WTC11 (cell line): ENCODE measurements at regions not wholly inside any gene's neighbourhood (a gene's known extent, or its start where the extent isn't known, plus 50 kb on each side); places are given as distances from the start of the nearest gene placed in this dataset.

Experiments used
- NFE2L1 ChIP-seq: sonication (generic); formaldehyde crosslinking; IDR thresholded peaks from 2 replicates; pipeline ENCODE4 v1.8.1; 2023; ENCODE audit warnings: missing genetic modification reagents
- ZNF121 ChIP-seq: sonication (generic); formaldehyde crosslinking; IDR thresholded peaks from 2 replicates; pipeline ENCODE4 v1.8.0; 2023; ENCODE audit warnings: missing genetic modification reagents
- ZNF263 ChIP-seq: sonication (generic); formaldehyde crosslinking; IDR thresholded peaks from 2 replicates; pipeline ENCODE4 v1.8.1; 2022; ENCODE audit warnings: low read depth, mild to moderate bottlenecking, moderate library complexity, missing genetic modification reagents
- TF ChIP-seq, protein P1 (sequence below): fragments of 200-600 bp; IDR thresholded peaks from 2 replicates; pipeline ENCODE4 v1.8.0; 2022; ENCODE audit warnings: antibody characterized with exemption
- TF ChIP-seq, protein P2 (sequence below): sonication (generic); formaldehyde crosslinking; IDR thresholded peaks from 2 replicates; pipeline ENCODE4 v1.8.0; 2023; ENCODE audit warnings: missing genetic modification reagents
- TF ChIP-seq, protein P3 (sequence below): sonication (generic); formaldehyde crosslinking; IDR thresholded peaks from 2 replicates; pipeline ENCODE4 v1.8.1; 2023; ENCODE audit warnings: mild to moderate bottlenecking, missing genetic modification reagents
- TF ChIP-seq, protein P4 (sequence below): sonication (generic); formaldehyde crosslinking; IDR thresholded peaks from 2 replicates; pipeline ENCODE4 v1.8.0; 2022; ENCODE audit warnings: mild to moderate bottlenecking, missing genetic modification reagents

DNA sequence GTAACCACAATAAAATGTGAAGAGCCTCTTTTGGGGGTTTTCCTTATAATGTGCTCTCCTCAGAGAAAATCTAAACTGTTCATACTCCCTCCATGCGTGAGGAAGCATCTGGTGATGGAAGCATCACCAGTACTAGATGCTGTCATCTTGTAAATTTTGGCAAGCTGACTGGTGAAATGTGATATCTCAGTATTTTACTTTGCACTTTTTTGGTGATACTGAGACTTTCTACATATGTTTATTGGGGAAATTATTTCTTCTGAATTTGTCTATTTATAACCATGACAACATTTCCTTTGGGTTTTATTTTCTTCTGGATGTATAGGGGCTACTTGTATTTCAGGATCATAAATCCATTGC, 95.9 kb upstream of the DLGAP1 start:
- TF ChIP-seq, protein P1, sequence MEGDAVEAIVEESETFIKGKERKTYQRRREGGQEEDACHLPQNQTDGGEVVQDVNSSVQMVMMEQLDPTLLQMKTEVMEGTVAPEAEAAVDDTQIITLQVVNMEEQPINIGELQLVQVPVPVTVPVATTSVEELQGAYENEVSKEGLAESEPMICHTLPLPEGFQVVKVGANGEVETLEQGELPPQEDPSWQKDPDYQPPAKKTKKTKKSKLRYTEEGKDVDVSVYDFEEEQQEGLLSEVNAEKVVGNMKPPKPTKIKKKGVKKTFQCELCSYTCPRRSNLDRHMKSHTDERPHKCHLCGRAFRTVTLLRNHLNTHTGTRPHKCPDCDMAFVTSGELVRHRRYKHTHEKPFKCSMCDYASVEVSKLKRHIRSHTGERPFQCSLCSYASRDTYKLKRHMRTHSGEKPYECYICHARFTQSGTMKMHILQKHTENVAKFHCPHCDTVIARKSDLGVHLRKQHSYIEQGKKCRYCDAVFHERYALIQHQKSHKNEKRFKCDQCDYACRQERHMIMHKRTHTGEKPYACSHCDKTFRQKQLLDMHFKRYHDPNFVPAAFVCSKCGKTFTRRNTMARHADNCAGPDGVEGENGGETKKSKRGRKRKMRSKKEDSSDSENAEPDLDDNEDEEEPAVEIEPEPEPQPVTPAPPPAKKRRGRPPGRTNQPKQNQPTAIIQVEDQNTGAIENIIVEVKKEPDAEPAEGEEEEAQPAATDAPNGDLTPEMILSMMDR, result no peak
- no peak for TF ChIP-seq ZNF121 (CRISPR knock-in tag)
- TF ChIP-seq, protein P2, sequence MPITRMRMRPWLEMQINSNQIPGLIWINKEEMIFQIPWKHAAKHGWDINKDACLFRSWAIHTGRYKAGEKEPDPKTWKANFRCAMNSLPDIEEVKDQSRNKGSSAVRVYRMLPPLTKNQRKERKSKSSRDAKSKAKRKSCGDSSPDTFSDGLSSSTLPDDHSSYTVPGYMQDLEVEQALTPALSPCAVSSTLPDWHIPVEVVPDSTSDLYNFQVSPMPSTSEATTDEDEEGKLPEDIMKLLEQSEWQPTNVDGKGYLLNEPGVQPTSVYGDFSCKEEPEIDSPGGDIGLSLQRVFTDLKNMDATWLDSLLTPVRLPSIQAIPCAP (CRISPR knock-in tag), result no peak
- TF ChIP-seq NFE2L1 (CRISPR knock-in tag), result no peak
- TF ChIP-seq, protein P3, sequence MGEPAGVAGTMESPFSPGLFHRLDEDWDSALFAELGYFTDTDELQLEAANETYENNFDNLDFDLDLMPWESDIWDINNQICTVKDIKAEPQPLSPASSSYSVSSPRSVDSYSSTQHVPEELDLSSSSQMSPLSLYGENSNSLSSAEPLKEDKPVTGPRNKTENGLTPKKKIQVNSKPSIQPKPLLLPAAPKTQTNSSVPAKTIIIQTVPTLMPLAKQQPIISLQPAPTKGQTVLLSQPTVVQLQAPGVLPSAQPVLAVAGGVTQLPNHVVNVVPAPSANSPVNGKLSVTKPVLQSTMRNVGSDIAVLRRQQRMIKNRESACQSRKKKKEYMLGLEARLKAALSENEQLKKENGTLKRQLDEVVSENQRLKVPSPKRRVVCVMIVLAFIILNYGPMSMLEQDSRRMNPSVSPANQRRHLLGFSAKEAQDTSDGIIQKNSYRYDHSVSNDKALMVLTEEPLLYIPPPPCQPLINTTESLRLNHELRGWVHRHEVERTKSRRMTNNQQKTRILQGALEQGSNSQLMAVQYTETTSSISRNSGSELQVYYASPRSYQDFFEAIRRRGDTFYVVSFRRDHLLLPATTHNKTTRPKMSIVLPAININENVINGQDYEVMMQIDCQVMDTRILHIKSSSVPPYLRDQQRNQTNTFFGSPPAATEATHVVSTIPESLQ, result no peak
- TF ChIP-seq, protein P4, sequence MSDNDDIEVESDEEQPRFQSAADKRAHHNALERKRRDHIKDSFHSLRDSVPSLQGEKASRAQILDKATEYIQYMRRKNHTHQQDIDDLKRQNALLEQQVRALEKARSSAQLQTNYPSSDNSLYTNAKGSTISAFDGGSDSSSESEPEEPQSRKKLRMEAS, result no peak
- TF ChIP-seq ZNF263 (CRISPR knock-in tag), result no peak
